ENCODE measurements at regions not wholly inside any gene's neighbourhood (a gene's known extent, or its start where the extent isn't known, plus 50 kb on each side); places are given as distances from the start of the nearest gene placed in this dataset.

DNA sequence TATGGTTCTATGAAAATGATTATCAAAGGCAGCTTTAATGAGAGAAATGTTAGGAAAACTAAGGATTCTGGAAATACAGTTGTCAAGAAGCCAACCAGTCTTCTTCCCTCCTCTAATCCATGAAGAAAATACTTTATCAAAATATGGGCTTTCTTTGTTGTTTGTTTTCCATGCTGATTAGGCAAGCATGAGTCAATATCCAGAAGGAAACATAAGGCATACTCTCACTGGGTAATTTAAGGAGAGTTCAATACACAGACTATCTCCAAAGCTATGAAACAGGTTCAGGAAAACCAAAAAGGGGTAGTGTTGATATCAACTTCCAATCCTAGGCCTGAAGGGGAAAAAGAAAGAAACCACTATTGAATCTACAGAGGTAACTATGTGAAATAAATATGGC, 68.7 kb upstream of the CMC1 start:
- DNase-seq (no peak), ATAC-seq (ENCODE audit: insufficient read depth, low read depth) (no peak)
- H3K9me3 ChIP-seq (ENCODE audit: insufficient read depth, low read length, severe bottlenecking), result no peaks in the 10 kb centered on the region
- H3K27me3 ChIP-seq (ENCODE audit: insufficient read depth, low read length, poor library complexity), result no peaks in the 10 kb centered on the region
- no peaks in the 10 kb centered on the region for H3K36me3 ChIP-seq (ENCODE audit: insufficient read depth, low read length)
- H3K9ac ChIP-seq (ENCODE audit: low read depth, low read length), result no peak overlapping the region; the same call in 1 of the 2 replicates
- H3K27ac ChIP-seq (ENCODE audit: low read length), result peak overlapping the region; percentile 7; the same call in 1 of the 2 replicates
- H3K4me3 ChIP-seq (ENCODE audit: low read depth in 1 of 2, low read length in 2 of 2), result no peak overlapping the region
- TF ChIP-seq, protein P1, sequence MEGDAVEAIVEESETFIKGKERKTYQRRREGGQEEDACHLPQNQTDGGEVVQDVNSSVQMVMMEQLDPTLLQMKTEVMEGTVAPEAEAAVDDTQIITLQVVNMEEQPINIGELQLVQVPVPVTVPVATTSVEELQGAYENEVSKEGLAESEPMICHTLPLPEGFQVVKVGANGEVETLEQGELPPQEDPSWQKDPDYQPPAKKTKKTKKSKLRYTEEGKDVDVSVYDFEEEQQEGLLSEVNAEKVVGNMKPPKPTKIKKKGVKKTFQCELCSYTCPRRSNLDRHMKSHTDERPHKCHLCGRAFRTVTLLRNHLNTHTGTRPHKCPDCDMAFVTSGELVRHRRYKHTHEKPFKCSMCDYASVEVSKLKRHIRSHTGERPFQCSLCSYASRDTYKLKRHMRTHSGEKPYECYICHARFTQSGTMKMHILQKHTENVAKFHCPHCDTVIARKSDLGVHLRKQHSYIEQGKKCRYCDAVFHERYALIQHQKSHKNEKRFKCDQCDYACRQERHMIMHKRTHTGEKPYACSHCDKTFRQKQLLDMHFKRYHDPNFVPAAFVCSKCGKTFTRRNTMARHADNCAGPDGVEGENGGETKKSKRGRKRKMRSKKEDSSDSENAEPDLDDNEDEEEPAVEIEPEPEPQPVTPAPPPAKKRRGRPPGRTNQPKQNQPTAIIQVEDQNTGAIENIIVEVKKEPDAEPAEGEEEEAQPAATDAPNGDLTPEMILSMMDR (IDR thresholded peaks at IDR 0.05; ENCODE audit: borderline replicate concordance, extremely low read depth, low read length, poor library complexity, severe bottlenecking), result no peak
- no peak for TF ChIP-seq EZH2 (IDR thresholded peaks at IDR 0.05; ENCODE audit: borderline replicate concordance, low read depth, low read length, severe bottlenecking)
- H3K4me2 ChIP-seq (ENCODE audit: insufficient read depth, low read length), result no peak overlapping the region
- peak overlapping the region; percentile 44 for H2AFZ ChIP-seq (ENCODE audit: low read depth, low read length)
- no peaks in the 10 kb centered on the region for H3K79me2 ChIP-seq (ENCODE audit: insufficient read depth, low read length)
- no peaks in the 10 kb centered on the region for H4K20me1 ChIP-seq (ENCODE audit: insufficient read depth, low read length)
- H3K4me1 ChIP-seq (ENCODE audit: insufficient read depth, low read length), result peaks cover 19% of the 10 kb centered on the region

DNA sequence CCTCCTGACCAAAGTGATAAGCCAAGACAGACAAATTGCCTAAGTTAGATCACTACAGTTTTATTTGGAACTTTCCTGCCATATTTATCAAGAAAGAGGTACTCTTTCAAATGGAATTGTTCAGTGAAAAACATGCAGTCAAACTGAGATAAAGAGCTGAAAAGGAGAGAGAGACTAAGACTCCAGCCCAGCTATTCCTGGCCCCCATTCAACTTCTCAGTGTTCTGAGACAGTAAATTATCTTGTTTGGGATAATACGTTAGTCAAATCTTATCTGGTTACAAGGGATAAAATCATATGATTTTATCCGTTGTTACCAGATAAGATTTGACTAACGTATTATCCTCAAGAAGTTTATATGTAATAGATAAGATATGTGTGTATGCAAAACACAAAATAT, 67.6 kb upstream of the CMC1 start:
- H4K20me1 ChIP-seq (ENCODE audit: insufficient read depth, low read length), result no peaks in the 10 kb centered on the region
- DNase-seq (no peak), ATAC-seq (ENCODE audit: insufficient read depth, low read depth) (no peak)
- H3K9ac ChIP-seq (ENCODE audit: low read depth, low read length), result no peak overlapping the region
- H3K27ac ChIP-seq (ENCODE audit: low read length), result no peak overlapping the region
- H3K27me3 ChIP-seq (ENCODE audit: insufficient read depth, low read length, poor library complexity), result no peaks in the 10 kb centered on the region
- H3K4me2 ChIP-seq (ENCODE audit: insufficient read depth, low read length), result no peak overlapping the region
- H3K36me3 ChIP-seq (ENCODE audit: insufficient read depth, low read length), result no peaks in the 10 kb centered on the region
- H3K79me2 ChIP-seq (ENCODE audit: insufficient read depth, low read length), result no peaks in the 10 kb centered on the region
- no peak overlapping the region for H2AFZ ChIP-seq (ENCODE audit: low read depth, low read length)
- peaks cover 19% of the 10 kb centered on the region for H3K4me1 ChIP-seq (ENCODE audit: insufficient read depth, low read length)
- no peak for TF ChIP-seq EZH2 (IDR thresholded peaks at IDR 0.05; ENCODE audit: borderline replicate concordance, low read depth, low read length, severe bottlenecking)
- TF ChIP-seq, protein P1 (IDR thresholded peaks at IDR 0.05; ENCODE audit: borderline replicate concordance, extremely low read depth, low read length, poor library complexity, severe bottlenecking), result no peak
- H3K9me3 ChIP-seq (ENCODE audit: insufficient read depth, low read length, severe bottlenecking), result no peaks in the 10 kb centered on the region
- no peak overlapping the region for H3K4me3 ChIP-seq (ENCODE audit: low read depth in 1 of 2, low read length in 2 of 2)

DNA sequence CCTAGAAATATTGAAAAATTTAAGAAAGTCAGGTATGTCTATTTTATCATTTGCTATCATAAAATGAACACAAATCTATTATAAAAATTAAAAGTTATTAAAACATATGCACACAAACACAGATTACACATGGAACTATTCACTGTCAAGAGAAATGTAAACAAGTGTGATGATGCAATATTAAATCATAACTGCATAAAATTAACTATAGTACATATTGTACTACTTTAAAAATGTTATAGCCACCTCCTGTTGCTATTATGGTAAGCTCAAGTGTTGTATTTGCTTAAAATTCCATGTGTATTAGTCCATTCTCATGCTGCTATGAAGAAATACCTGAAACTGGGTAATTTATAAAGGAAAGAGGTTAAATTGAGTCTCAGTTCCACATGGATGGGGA, 54.7 kb upstream of the CMC1 start:
- Histone ChIP-seq H3K4me3 (ENCODE audit: low read depth in 1 of 2, low read length in 2 of 2) (no peak overlapping the region), H2AFZ (ENCODE audit: low read depth, low read length) (no peak overlapping the region), H3K9me3 (ENCODE audit: insufficient read depth, low read length, severe bottlenecking) (no peaks in the 10 kb centered on the region), H3K27me3 (ENCODE audit: insufficient read depth, low read length, poor library complexity) (no peaks in the 10 kb centered on the region), H3K79me2 (ENCODE audit: insufficient read depth, low read length) (no peaks in the 10 kb centered on the region), H3K9ac (ENCODE audit: low read depth, low read length) (no peak overlapping the region), H3K4me2 (ENCODE audit: insufficient read depth, low read length) (no peak overlapping the region), H4K20me1 (ENCODE audit: insufficient read depth, low read length) (no peaks in the 10 kb centered on the region), H3K36me3 (ENCODE audit: insufficient read depth, low read length) (no peaks in the 10 kb centered on the region), H3K27ac (ENCODE audit: low read length) (no peak overlapping the region), H3K4me1 (ENCODE audit: insufficient read depth, low read length) (no peaks in the 10 kb centered on the region)
- TF ChIP-seq EZH2 (IDR thresholded peaks at IDR 0.05; ENCODE audit: borderline replicate concordance, low read depth, low read length, severe bottlenecking), result no peak
- TF ChIP-seq, protein P1 (IDR thresholded peaks at IDR 0.05; ENCODE audit: borderline replicate concordance, extremely low read depth, low read length, poor library complexity, severe bottlenecking), result no peak
- DNase-seq (no peak), ATAC-seq (ENCODE audit: insufficient read depth, low read depth) (no peak)

DNA sequence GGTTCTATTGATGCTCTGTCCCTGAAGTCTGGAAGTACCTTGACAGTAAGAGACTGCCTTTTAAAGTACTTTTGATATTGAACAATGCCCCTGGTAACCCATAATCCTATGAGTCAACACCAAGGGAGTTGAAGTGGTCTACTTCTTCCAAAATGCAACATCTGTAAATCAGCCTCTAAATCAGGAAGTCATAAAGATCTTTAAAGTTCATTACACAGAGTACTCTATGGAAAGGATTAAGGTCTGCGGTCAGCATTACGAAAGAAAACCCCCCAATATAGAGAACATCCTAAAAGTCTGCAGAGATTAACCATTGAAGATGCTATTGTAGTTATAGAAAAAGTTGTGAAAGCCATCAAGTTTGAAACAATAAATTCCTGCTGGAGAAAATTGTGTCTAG, 52.7 kb upstream of the CMC1 start:
- no peak overlapping the region for H3K9ac ChIP-seq (ENCODE audit: low read depth, low read length)
- no peaks in the 10 kb centered on the region for H3K9me3 ChIP-seq (ENCODE audit: insufficient read depth, low read length, severe bottlenecking)
- TF ChIP-seq EZH2 (IDR thresholded peaks at IDR 0.05; ENCODE audit: borderline replicate concordance, low read depth, low read length, severe bottlenecking), result no peak
- TF ChIP-seq, protein P1 (IDR thresholded peaks at IDR 0.05; ENCODE audit: borderline replicate concordance, extremely low read depth, low read length, poor library complexity, severe bottlenecking), result no peak
- H4K20me1 ChIP-seq (ENCODE audit: insufficient read depth, low read length), result no peaks in the 10 kb centered on the region
- H3K4me2 ChIP-seq (ENCODE audit: insufficient read depth, low read length), result no peak overlapping the region
- ATAC-seq (ENCODE audit: insufficient read depth, low read depth), result no peak
- DNase-seq, result no peak
- no peaks in the 10 kb centered on the region for H3K36me3 ChIP-seq (ENCODE audit: insufficient read depth, low read length)
- no peak overlapping the region for H3K4me3 ChIP-seq (ENCODE audit: low read depth in 1 of 2, low read length in 2 of 2)
- no peaks in the 10 kb centered on the region for H3K27me3 ChIP-seq (ENCODE audit: insufficient read depth, low read length, poor library complexity)
- no peak overlapping the region; the same call in 1 of the 2 replicates for H2AFZ ChIP-seq (ENCODE audit: low read depth, low read length)
- H3K4me1 ChIP-seq (ENCODE audit: insufficient read depth, low read length), result no peaks in the 10 kb centered on the region
- no peaks in the 10 kb centered on the region for H3K79me2 ChIP-seq (ENCODE audit: insufficient read depth, low read length)
- H3K27ac ChIP-seq (ENCODE audit: low read length), result no peak overlapping the region

All from DND-41 (cell line).